22Rv1 (cell line): ENCODE measurements at regions not wholly inside any gene's neighbourhood (a gene's known extent, or its start where the extent isn't known, plus 50 kb on each side); places are given as distances from the start of the nearest gene placed in this dataset.
"Not testable (repeated sequence)": the region's sequence is repeated elsewhere in the genome, so short reads cannot be mapped to it uniquely, and the experiment has no call there.

Experiments
- ZFX ChIP-seq: fragments of 450-650 bp; IDR thresholded peaks from 2 replicates; pipeline ENCODE4 v1.6.1; 2017; ENCODE audit warnings: antibody characterized with exemption, borderline replicate concordance
- TF ChIP-seq, protein P1 (sequence below): fragments of 450-650 bp; IDR thresholded peaks from 2 replicates; pipeline ENCODE4 v1.5.1; 2017; ENCODE audit warnings: mild to moderate bottlenecking

DNA sequence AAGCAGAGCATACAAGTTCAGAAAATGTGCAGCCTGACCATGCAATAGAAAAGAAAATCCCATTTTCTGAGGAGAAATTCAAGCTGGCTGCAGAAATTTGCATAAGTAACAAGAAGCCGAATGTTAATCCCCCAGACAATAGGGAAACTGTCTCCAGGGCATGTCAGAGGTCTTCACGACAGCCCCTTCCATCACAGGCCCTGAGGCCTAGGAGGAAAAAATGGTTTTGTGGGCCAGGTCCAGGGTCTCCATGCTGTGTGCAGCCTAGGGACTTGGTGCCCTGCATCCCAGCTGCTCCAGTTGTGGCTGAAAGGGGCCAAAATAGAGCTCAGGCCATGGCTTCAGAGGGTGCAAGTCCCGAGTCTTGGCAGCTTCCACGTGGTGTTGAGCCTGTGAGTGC, 225.8 kb upstream of the MSX2 start:
- TF ChIP-seq, protein P1, sequence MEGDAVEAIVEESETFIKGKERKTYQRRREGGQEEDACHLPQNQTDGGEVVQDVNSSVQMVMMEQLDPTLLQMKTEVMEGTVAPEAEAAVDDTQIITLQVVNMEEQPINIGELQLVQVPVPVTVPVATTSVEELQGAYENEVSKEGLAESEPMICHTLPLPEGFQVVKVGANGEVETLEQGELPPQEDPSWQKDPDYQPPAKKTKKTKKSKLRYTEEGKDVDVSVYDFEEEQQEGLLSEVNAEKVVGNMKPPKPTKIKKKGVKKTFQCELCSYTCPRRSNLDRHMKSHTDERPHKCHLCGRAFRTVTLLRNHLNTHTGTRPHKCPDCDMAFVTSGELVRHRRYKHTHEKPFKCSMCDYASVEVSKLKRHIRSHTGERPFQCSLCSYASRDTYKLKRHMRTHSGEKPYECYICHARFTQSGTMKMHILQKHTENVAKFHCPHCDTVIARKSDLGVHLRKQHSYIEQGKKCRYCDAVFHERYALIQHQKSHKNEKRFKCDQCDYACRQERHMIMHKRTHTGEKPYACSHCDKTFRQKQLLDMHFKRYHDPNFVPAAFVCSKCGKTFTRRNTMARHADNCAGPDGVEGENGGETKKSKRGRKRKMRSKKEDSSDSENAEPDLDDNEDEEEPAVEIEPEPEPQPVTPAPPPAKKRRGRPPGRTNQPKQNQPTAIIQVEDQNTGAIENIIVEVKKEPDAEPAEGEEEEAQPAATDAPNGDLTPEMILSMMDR, result not testable (repeated sequence)
- not testable (repeated sequence) for TF ChIP-seq ZFX
